Thyroid gland (tissue), 4 donors: ENCODE measurements at regions not wholly inside any gene's neighbourhood (a gene's known extent, or its start where the extent isn't known, plus 50 kb on each side); places are given as distances from the start of the nearest gene placed in this dataset.

Experiments used
- POLR2A ChIP-seq, 2 donors: fragments of 450-650 bp; IDR thresholded peaks; one replicate each; pipeline ENCODE4 v1.6.1; 2017; ENCODE audit warnings: antibody characterized with exemption in 2 of 2, mild to moderate bottlenecking in 2 of 2, moderate library complexity in 1 of 2
- TF ChIP-seq, protein P1 (sequence below), 6 experiments: fragments of 200-600 bp in 3 of 6; fragments of 450-650 bp in 3 of 6; sonication (generic) in 3 of 6; IDR thresholded peaks; one replicate each; pipeline ENCODE4 v1.5.1; 2016 to 2019; ENCODE audit warnings: antibody characterized with exemption in 6 of 6, mild to moderate bottlenecking in 2 of 6, inconsistent platforms in 1 of 6, moderate library complexity in 1 of 6

DNA sequence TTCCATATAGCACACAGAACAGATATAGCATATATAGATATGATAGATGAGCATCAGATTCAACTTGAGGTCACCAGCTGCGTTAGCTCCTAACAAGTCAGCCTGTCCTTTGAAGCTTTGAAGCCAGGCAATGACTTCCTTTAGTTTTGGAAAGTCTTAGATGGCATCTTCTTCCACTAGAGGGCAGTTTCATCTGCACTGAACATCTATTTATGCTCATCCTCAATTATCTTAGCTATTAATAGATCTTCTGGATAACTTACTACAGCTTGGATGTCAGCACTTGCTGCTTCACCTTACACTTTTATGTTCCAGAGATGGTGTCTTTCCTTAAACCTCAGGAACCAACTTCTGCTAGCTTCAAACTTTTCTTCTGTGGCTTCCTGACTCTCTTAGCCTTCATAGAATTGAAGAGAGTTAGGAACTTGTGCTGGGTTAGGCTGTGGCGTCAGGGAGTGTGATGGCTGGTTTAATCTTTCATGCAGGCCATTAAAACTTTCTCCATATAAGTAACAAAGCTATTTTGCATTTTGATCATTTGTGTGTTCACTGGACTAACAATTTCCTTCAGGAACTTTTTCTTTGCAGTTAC, 1401.4 kb downstream of the EFNA5 start:
- TF ChIP-seq, protein P1, sequence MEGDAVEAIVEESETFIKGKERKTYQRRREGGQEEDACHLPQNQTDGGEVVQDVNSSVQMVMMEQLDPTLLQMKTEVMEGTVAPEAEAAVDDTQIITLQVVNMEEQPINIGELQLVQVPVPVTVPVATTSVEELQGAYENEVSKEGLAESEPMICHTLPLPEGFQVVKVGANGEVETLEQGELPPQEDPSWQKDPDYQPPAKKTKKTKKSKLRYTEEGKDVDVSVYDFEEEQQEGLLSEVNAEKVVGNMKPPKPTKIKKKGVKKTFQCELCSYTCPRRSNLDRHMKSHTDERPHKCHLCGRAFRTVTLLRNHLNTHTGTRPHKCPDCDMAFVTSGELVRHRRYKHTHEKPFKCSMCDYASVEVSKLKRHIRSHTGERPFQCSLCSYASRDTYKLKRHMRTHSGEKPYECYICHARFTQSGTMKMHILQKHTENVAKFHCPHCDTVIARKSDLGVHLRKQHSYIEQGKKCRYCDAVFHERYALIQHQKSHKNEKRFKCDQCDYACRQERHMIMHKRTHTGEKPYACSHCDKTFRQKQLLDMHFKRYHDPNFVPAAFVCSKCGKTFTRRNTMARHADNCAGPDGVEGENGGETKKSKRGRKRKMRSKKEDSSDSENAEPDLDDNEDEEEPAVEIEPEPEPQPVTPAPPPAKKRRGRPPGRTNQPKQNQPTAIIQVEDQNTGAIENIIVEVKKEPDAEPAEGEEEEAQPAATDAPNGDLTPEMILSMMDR (IDR thresholded peaks at IDR 0.05): peak in 1 of 6 experiments; percentile 29
- no peak for TF ChIP-seq POLR2A (IDR thresholded peaks at IDR 0.05)
